ENCODE measurements at regions not wholly inside any gene's neighbourhood (a gene's known extent, or its start where the extent isn't known, plus 50 kb on each side); places are given as distances from the start of the nearest gene placed in this dataset.

- TF ChIP-seq CTCF (IDR thresholded peaks at IDR 0.05) = no peak
- TF ChIP-seq POLR2A (IDR thresholded peaks at IDR 0.05) = no peak
- no peak for TF ChIP-seq POLR2AphosphoS5 (IDR thresholded peaks at IDR 0.05; ENCODE audit: insufficient read depth in 1 of 2, low read depth in 1 of 2)
Observed at GRCh38 chr5:4855880-4856279, 284.2 kb upstream of the ADAMTS16 start.
